Transverse colon (tissue), 4 donors: ENCODE measurements at regions not wholly inside any gene's neighbourhood (a gene's known extent, or its start where the extent isn't known, plus 50 kb on each side); places are given as distances from the start of the nearest gene placed in this dataset.

Source experiments
- CTCF ChIP-seq, 5 experiments: fragments of 200-600 bp in 3 of 5; fragments of 450-650 bp in 2 of 5; sonication (generic) in 3 of 5; IDR thresholded peaks; 1 replicate in 2 of 5; 2 replicates in 3 of 5; pipeline ENCODE4 v1.5.1; 2016 to 2017; ENCODE audit warnings: antibody characterized with exemption in 5 of 5, inconsistent platforms in 3 of 5, mild to moderate bottlenecking in 2 of 5, moderate library complexity in 1 of 5
- EP300 ChIP-seq: sonication (generic); formaldehyde crosslinking; IDR thresholded peaks from one replicate; pipeline ENCODE4 v1.6.1; 2017; ENCODE audit warnings: antibody characterized with exemption, low read depth
- POLR2A ChIP-seq: fragments of 450-650 bp; IDR thresholded peaks from one replicate; pipeline ENCODE4 v1.6.1; 2016; ENCODE audit warnings: antibody characterized with exemption, mild to moderate bottlenecking, moderate library complexity
- POLR2AphosphoS5 ChIP-seq, 3 donors: sonication (generic); formaldehyde crosslinking; IDR thresholded peaks; one replicate each; pipeline ENCODE4 v1.6.1; 2016; ENCODE audit warnings: antibody characterized with exemption in 3 of 3

DNA sequence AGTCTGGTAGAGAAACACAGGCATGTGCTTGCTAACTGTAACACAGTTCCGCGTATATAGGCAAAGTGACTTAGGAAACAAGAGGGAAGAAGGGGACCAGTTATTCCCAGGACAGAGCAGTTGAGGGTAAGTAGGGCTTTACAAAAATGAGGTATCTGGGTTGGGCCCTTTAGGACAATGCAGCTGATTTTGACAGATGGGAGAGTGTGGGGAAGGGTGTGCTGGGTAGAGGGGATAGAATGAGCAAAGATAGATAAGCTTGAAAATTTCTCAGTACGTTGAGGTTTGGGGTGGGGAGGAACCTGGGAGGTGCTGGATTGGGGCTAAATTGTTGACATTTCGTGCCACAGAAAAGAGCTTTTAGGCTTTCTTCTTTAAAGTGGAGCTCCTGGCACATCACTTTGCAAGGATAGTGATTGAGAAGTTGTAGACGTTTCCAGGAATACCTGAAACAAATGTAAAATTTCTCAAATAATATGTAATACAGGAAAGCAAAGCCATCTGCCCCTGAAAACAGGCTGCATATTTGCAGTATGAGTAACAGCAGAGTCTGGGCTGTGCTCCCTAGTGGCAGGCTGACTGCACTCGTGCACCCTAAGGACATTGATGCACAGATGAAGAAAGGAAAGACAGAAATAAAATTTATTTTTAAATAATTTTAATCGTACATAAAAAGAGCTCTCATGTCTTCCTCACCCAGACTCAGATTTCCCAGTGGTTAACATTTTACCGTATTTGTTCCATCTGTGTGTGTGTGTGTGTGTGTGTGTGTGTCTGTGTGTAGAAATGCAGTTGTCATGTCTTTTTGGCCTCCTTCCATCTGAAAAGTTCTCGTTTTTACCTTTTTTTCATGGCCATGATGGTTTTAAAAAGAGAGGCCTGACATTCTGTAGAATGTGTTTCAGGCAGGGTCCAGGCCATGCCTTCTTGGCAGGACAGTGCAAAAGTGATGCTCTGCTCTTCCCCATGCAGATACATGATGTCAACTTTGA is 144.9 kb upstream of the DMRT1 start:
- TF ChIP-seq POLR2A (no peak), POLR2AphosphoS5 (IDR thresholded peaks at IDR 0.05) (peak in 2 of 3 donors; percentile 19 to 49), EP300 (no peak), CTCF (IDR thresholded peaks at IDR 0.05) (no peak)
